Fibroblast of lung (primary cell): ENCODE measurements at regions not wholly inside any gene's neighbourhood (a gene's known extent, or its start where the extent isn't known, plus 50 kb on each side); places are given as distances from the start of the nearest gene placed in this dataset.

Experiments used
- DNase-seq, 2 donors: peaks; one replicate each; pipeline versions ENCODE4 v3.0.0 to v3.0.0-alpha.2; 2010; ENCODE audit warnings: low read depth in 2 of 2
- H2AFZ ChIP-seq: 2 replicates; pipeline ENCODE4 v1.5.1; 2012; ENCODE audit warnings: low read length, control low read depth, inconsistent platforms
- H3K27ac ChIP-seq: 2 replicates; pipeline ENCODE4 v1.5.1; 2011; ENCODE audit warnings: low read length, control low read depth; ENCODE audit not compliant: insufficient read depth
- H3K27me3 ChIP-seq: 2 replicates; pipeline ENCODE4 v1.5.1; 2011; ENCODE audit warnings: mild to moderate bottlenecking, low read length; ENCODE audit not compliant: control insufficient read depth, insufficient read depth
- H3K36me3 ChIP-seq: 2 replicates; pipeline ENCODE4 v1.5.1; 2011; ENCODE audit warnings: low read length; ENCODE audit not compliant: control insufficient read depth, insufficient read depth
- H3K4me1 ChIP-seq: 2 replicates; pipeline ENCODE4 v1.5.1; 2011; ENCODE audit warnings: low read length; ENCODE audit not compliant: control insufficient read depth, insufficient read depth; ENCODE audit errors: extremely low read depth
- H3K4me2 ChIP-seq: 2 replicates; pipeline ENCODE4 v1.5.1; 2011; ENCODE audit warnings: low read length, control low read depth; ENCODE audit not compliant: insufficient read depth; ENCODE audit errors: extremely low read depth
- H3K4me3 ChIP-seq, 4 experiments: fragments of 200-600 bp in 1 of 4; sonication (generic) in 1 of 4; replicated peaks in 1 of 4; 2 replicates each; pipeline ENCODE4 v1.5.1; 2011 to 2016; ENCODE audit warnings: low read length in 4 of 4, low read depth in 3 of 4, mild to moderate bottlenecking in 3 of 4, control low read depth in 2 of 4, inconsistent platforms in 1 of 4, mixed read lengths in 1 of 4; ENCODE audit not compliant: insufficient read depth in 1 of 4; ENCODE audit errors: control extremely low read depth in 1 of 4
- H3K79me2 ChIP-seq: 2 replicates; pipeline ENCODE4 v1.5.1; 2012; ENCODE audit warnings: mild to moderate bottlenecking, low read length, inconsistent platforms; ENCODE audit not compliant: control insufficient read depth, insufficient read depth
- H3K9ac ChIP-seq: 2 replicates; pipeline ENCODE4 v1.5.1; 2011; ENCODE audit warnings: mild to moderate bottlenecking, low read length, control low read depth; ENCODE audit not compliant: insufficient read depth
- H3K9me3 ChIP-seq: 2 replicates; pipeline ENCODE4 v1.5.1; 2012; ENCODE audit warnings: low read depth, low read length; ENCODE audit not compliant: control insufficient read depth, insufficient read depth
- H4K20me1 ChIP-seq: 2 replicates; pipeline ENCODE4 v1.5.1; 2011; ENCODE audit warnings: low read length; ENCODE audit not compliant: control insufficient read depth, insufficient read depth; ENCODE audit errors: extremely low read depth
- EZH2 ChIP-seq: IDR thresholded peaks from 2 replicates; pipeline ENCODE4 v1.5.1; 2012; ENCODE audit warnings: low read length, control low read depth, mild to moderate bottlenecking; ENCODE audit errors: missing control alignments
- TF ChIP-seq, protein P1 (sequence below), 2 donors: IDR thresholded peaks in 1 of 2; conservative IDR thresholded peaks in 1 of 2; 1 replicate in 1 of 2; 2 replicates in 1 of 2; pipeline ENCODE4 v1.5.1; 2011 to 2012; ENCODE audit warnings: low read length in 2 of 2, control low read depth in 1 of 2, inconsistent platforms in 1 of 2, low read depth in 1 of 2, mild to moderate bottlenecking in 1 of 2

DNA sequence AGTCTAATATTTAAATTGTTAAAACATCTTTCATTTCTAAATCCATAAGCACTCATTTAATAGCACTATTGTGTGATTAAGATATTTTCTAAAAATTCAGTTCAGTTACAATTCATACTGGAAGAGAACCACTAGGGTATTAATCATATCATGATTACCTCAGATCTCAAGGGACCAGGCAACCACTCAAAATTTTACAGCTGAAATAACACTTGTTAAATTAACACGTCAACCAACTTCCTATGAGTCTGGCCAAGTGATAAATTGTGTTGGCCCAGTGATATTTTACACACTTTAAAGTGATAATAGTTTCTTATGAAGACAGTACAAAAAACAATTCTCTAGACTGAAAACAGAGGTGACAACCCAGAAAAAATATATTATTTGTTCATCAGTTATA, 869.0 kb upstream of the ADGRB3 start:
- peak; percentile 5 to 86 for DNase-seq
- no peak overlapping the region for H3K4me3 ChIP-seq
- H3K36me3 ChIP-seq = no peaks in the 10 kb centered on the region
- no peaks in the 10 kb centered on the region for H3K79me2 ChIP-seq
- no peaks in the 10 kb centered on the region for H3K27me3 ChIP-seq
- TF ChIP-seq EZH2 = no peak
- no peak overlapping the region for H3K9ac ChIP-seq
- no peak overlapping the region for H3K27ac ChIP-seq
- H3K4me2 ChIP-seq = no peak overlapping the region
- no peaks in the 10 kb centered on the region for H4K20me1 ChIP-seq
- no peak overlapping the region for H2AFZ ChIP-seq
- H3K4me1 ChIP-seq = no peaks in the 10 kb centered on the region
- H3K9me3 ChIP-seq = no peaks in the 10 kb centered on the region

DNA sequence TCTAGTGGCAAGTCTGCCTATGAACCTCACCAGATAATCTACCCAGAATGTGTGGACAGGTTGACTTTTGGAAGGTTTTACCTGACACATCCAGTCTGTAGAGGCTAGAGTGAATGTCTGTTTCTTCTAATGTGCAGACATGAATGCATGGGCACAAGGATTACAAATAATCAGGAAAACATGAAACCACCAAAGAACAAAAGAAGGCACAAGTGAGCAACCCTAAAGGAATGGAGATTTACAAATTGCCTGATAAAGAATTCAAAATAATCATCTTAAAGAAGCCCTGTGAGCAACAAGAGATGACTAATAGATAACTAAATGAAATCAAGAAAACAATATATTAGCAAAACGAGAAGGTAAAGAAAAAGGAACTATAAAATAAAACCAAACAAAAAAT, 876.1 kb upstream of the ADGRB3 start:
- no peak overlapping the region for H3K27ac ChIP-seq
- DNase-seq = no peak

DNA sequence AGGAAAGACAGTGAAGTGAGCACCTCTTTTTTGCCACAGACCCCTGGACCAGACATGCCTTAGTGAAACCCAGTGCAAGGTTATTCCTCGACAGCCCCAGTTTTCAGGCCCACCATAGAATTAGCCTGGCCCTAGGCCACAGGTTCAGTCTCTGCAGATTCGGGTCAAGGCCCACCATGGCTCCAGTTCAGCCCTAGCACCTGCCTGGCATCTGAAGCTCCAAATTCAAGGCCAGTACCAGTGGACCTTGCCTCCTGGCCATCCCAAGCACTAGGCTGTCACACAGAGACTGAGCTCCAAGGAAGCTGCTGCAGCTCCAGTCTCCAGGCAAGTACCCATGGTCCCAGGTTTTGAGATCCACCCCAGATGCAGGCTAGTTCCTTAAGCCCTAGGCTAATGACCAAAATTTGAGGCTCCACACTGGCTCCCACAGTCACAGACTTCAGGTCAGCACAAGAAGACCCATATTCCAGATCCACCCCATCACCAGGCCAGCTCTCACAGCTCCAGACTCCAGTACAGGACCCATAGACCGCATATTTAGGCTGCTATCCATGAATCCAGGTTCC, 877.5 kb upstream of the ADGRB3 start:
- TF ChIP-seq, protein P1, sequence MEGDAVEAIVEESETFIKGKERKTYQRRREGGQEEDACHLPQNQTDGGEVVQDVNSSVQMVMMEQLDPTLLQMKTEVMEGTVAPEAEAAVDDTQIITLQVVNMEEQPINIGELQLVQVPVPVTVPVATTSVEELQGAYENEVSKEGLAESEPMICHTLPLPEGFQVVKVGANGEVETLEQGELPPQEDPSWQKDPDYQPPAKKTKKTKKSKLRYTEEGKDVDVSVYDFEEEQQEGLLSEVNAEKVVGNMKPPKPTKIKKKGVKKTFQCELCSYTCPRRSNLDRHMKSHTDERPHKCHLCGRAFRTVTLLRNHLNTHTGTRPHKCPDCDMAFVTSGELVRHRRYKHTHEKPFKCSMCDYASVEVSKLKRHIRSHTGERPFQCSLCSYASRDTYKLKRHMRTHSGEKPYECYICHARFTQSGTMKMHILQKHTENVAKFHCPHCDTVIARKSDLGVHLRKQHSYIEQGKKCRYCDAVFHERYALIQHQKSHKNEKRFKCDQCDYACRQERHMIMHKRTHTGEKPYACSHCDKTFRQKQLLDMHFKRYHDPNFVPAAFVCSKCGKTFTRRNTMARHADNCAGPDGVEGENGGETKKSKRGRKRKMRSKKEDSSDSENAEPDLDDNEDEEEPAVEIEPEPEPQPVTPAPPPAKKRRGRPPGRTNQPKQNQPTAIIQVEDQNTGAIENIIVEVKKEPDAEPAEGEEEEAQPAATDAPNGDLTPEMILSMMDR (conservative IDR thresholded peaks at IDR 0.05 in 1 of 2, IDR thresholded peaks at IDR 0.05 in 1 of 2; ENCODE audit: low read depth in 1 of 2, low read length in 2 of 2) = no peak
- no peak for TF ChIP-seq EZH2
- no peak overlapping the region for H2AFZ ChIP-seq
- H3K27ac ChIP-seq = no peak overlapping the region
- no peaks in the 10 kb centered on the region for H3K36me3 ChIP-seq
- H3K9me3 ChIP-seq = no peaks in the 10 kb centered on the region
- no peak overlapping the region for H3K4me2 ChIP-seq
- no peaks in the 10 kb centered on the region for H3K79me2 ChIP-seq
- H3K27me3 ChIP-seq = no peaks in the 10 kb centered on the region
- no peaks in the 10 kb centered on the region for H4K20me1 ChIP-seq
- DNase-seq = no peak
- H3K4me1 ChIP-seq = no peaks in the 10 kb centered on the region
- no peak overlapping the region for H3K4me3 ChIP-seq
- H3K9ac ChIP-seq = no peak overlapping the region

More for the DNA sequence above, 876.1 kb upstream of the ADGRB3 start:
- Histone ChIP-seq H2AFZ (no peak overlapping the region), H3K79me2 (no peaks in the 10 kb centered on the region), H3K36me3 (no peaks in the 10 kb centered on the region), H3K4me1 (no peaks in the 10 kb centered on the region), H3K9ac (no peak overlapping the region), H4K20me1 (no peaks in the 10 kb centered on the region), H3K27me3 (no peaks in the 10 kb centered on the region), H3K4me2 (no peak overlapping the region), H3K4me3 (no peak overlapping the region), H3K9me3 (no peaks in the 10 kb centered on the region)
- TF ChIP-seq, protein P1 (conservative IDR thresholded peaks at IDR 0.05 in 1 of 2, IDR thresholded peaks at IDR 0.05 in 1 of 2; ENCODE audit: low read depth in 1 of 2, low read length in 2 of 2) = no peak
- TF ChIP-seq EZH2 = no peak
